GM18511 (cell line): ENCODE measurements at regions not wholly inside any gene's neighbourhood (a gene's known extent, or its start where the extent isn't known, plus 50 kb on each side); places are given as distances from the start of the nearest gene placed in this dataset.

Source experiments
- ATAC-seq: cut with Tn5 transposase; IDR thresholded peaks from one replicate; pipeline ENCODE4 v1.9.1; 2021; ENCODE audit warnings: mild to moderate bottlenecking, moderate library complexity; ENCODE audit not compliant: unreplicated experiment

DNA sequence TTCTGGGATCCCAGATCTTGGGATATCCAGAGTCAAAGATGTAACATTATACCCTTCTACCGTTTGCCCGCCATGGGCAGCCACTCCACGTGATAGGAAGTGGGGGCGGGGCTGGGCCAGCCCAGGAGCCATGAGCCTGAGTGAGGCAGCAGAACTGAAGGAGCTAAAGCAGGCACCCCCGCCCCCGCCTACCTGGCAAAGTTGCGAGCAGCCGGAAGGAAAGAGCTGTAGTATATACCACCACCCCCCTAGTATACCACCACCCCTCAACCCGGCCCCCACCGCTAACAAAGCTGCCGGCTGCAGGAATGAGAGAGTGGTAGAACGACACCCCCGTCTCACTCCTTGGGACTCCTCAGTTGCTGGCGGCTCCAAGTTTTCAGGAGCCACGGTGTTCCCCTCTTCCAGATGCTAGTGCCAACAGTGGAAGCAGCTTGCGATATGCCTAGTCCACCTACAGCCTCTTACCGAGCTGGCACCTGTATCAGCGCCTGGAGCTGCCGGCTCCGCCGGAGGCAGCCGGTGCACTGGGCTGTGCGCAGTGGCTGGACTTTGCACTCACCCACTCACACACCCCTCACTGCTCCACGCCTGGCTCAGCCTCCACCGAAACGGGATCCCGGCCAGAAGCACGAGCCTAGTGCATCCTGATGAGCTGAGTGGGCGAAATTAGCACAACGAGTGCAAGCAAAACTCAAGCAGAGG is 230.7 kb upstream of the PRR20A start:
- ATAC-seq: no peak

DNA sequence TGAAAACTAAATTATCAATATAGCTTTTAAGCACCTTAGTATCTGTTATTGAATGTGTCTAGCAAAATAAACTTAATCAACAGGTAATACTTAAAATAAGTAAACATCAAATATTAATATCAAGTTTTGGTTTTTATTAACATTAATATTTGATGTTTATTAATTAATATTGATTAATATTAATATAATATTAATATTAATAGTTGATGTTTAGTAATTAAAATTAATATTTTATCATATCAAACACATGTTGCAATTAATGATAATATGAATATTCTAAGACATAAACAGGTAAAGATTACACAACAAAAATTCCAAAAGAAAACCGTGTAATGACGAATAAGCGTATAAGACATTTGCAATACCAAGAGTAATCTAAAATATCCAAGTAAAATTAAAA is 222.8 kb upstream of the PRR20A start:
- no peak for ATAC-seq

DNA sequence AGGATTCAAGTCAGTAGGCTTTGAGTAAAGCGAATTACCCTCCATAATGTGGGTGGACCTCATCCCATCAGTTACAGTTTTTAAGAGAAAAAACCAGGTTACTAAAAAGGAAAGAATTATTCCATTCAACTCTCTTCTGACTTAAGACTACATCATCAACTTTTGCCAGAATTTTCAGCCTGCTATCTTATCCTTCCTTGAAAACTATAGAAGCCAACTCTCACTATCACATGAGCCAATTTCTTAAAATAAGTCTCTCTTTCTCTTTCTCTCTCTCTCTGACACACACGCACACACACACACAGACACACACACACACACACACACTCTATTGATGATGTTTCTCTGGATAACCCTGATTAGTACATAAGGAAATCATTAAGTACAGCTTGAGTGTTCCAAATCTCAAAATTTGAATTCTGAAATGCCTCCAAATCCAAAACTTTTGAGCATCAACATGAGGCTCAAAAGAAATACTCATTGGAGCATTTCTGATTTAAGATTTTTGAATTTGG is 217.0 kb upstream of the PRR20A start:
- no peak for ATAC-seq

DNA sequence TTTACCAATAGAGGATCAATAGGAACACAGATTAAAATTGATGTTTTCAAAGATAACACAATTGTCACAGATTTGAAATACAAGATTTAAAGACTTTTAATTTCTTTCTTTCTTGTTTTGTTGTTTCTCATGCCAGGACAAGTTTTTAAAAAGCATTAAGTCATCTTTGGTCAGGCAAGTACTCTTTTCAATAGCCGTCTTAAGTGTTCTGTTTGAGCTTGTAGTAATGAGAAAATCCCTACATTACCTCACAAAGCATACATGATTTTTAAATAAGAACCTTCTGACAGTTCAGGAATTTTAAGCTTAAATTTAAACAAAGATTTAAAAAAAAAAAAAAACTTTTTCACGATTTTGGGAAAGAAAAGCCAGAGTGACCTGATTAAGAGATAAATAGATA is 216.3 kb upstream of the PRR20A start:
- no peak for ATAC-seq

DNA sequence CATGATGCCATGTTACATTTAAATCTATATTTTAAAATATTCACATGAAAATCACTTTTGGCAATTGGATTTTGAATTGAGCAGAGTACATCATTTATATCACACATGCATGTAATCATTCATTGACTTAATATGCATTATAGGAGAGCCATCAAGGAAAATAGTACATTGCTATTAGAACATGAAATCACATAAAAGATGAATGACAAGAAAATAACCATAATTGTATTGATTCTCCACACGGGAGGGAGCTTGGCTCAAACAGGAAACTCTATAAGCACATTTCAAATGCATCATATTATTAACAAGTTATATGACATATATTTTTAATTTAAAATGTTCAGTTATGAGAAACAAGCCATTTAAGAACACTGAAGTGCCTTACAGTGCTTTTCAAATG is 208.6 kb upstream of the PRR20A start:
- no peak for ATAC-seq

DNA sequence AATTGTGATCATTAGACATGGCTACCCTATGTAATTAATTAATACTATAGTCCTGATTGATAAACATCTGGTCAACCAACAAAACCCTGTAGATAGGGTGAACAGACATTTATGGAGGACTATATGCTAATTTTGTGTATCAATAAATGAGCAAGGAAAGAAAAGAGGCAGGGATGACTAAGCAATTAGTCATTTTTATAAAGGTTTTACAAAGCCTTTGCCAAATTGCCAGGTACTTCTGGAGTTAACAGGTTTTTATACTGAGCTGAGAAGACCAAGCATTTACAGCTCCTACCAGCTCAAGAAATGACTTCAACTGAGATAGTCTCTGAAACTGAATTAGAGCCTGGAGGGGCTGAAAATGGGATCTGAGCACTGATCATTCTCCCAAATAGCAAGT is 186.8 kb upstream of the PRR20A start:
- no peak for ATAC-seq

DNA sequence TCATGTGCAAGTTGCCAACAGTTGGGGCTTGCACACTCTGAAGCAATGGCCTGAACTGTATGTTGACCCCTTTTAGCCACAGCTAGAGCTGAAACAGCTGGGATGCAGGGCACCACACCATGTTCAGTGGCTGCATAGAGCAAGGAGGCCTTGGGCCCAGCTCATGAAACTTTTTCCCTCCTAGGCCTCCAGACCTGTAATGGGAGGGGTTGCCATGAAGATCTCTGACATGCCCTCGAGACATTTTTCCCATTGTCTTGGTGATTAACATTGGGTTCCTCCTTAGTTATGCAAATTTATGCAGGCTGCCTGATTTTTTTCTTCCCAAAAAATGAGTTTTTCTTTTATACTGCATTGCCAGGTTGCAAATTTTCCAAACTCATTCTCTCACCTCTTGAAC is 165.1 kb upstream of the PRR20A start:
- no peak for ATAC-seq

DNA sequence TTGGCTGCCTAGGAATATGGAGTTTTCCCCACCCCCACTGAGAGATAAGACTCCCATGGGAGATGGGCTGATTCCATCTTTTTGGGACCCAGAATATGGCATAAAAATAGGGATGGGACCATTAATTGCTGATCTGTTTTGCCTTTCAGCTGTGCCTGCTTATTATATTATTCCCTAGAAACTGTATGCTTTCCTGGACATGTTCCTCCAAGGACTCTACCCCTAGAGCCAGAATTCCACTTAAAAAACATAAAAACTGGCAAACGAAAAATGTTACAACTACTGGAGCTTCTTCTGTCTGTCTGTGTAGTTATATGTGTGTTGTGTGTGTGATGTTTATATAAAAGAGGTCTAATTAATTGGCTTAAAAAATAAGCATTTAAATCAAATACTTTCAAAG is 159.9 kb upstream of the PRR20A start:
- ATAC-seq: no peak

DNA sequence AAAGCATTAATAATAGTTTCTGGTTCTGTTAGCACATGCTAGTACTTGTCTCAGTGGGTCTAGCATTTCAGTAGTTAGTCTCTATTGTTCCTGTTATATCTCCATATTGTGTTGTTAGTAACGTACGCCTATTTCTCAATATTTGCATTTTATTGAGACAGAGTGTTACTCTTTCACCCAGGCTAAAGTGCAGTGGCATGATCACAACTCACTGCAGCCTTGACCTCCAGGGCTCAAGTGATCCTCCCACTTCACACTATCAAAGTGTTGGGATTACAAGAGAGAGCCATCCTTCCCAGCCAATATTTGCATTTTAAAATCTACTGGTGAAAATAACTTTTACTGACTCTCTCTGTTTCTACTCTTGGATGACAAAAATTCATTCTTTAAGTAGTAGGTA is 154.6 kb upstream of the PRR20A start:
- no peak for ATAC-seq

DNA sequence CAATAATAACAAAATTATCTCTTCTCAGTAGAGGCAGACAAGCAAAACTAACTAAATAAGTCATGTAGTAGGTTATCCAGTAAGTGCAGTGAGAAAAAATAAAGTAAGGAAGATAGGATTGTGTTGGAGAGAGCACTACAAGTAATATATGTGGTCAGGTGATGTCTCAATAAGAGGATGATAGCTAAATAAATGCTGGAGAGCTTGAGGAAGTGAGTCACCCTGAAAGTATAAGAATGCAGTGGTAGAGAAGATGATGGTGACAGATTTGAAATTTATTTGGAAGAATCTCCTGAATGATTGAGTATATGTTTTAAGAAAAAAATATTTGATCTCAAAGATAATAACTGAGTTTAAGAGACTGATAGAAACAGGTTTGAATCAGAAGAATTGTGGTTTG is 152.2 kb upstream of the PRR20A start:
- no peak for ATAC-seq

DNA sequence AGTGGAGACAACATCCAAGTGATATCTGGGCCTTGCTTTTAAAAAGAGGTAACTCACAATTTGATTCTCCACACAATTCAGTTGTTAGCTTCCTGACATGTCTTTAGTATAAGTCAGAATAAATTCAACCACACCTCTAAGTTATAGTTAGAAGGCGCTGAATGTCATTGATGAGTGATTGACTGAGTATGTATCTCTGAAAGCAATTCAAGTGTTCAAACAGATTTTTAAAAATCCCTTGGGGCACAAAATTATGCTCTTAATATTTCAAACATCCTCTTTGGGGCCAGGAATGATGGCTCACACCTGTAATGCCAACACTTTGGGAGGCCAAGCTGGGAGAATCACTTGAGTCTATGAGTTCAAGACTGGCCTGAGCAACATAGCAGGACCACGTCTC is 137.0 kb upstream of the PRR20A start:
- no peak for ATAC-seq

DNA sequence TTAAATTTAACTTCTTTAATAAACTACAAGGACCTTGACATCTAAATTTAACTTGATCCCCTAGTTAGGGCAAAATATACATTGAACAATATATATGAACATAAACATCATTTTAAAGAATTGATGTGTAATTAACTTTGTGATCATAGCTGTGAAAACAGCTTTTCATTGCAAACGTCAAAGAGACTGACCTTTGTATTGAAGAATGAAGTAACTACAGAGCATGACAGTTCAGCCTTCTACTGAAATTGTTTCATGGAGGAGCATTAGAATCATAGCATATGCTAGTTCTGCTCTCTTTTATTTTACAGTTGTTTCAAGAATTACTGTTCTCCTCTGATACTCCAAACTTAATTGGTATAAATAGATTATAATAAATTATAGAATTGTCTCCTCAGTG is 123.4 kb upstream of the PRR20A start:
- ATAC-seq: no peak

DNA sequence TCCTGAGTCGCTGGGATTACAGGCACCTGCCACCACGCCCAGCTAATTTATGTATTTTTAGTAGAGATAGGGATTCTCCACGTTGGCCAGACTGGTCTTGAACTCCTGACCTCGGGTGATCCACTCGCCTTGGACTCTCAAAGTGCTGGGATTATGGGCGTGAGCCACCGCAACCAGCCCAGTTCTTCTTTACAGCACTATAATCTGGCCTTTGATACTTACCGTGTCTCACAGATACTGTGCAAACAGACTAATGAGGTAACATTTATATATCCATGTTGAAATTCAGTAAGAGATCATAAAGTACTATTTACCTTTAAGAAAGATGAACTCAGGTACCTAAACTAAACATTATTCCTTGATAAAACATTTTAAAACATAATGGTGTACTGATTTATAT is 121.8 kb upstream of the PRR20A start:
- ATAC-seq: no peak

DNA sequence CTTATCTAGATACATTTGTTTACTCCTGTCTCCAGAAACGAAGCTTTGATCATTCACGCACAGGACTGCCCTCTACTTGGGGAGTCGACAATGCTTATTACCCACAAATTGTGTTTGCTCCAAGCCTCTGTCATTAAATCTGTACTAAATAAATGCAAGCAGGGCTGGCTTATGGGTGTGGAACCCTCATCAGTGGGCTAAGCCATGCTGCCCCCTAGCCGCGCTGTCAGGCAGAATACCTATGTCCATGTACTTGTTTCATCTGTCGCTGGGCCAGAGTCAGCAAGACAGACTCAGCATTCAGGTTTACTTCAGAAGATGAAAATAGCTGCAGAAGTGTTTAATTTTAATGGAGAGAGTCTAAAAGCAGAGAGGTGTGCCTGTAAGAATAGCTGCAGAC is 110.0 kb upstream of the PRR20A start:
- ATAC-seq: no peak

DNA sequence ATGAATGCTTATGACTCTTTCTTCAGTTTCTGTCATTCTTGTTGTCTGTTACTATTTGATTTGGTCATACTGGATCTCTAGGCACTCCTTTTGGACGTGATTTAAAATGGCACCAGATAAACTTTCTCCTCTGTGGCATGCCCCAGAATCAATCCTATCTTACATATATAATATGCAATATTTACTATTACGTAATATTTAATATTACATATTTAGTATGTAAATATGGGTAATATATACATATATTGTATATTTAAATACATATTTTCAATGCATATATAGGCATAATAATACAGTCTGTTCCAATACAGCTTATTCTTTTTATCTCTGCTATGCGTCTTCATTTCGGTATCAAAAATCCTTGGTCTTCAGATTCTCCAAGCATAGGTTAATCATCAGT is 104.4 kb upstream of the PRR20A start:
- no peak for ATAC-seq

DNA sequence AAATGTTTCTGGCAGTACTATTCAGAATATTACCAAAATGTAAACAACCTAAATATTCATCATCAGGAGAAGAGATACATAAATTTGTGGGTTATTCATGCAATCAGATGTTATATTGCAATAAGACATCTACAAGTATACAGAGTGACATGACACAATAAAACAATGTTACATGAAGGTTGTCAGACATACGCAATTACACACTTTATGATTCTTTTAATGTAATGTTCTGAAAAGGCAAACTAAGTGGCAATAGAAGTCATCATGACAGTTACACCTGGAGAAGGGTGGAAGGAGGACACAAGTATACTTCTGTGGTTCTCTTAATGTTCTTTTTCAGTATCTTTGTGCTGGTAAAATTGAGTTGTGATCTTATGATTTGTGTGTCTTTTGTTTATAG is 95.8 kb upstream of the PRR20A start:
- ATAC-seq: no peak

DNA sequence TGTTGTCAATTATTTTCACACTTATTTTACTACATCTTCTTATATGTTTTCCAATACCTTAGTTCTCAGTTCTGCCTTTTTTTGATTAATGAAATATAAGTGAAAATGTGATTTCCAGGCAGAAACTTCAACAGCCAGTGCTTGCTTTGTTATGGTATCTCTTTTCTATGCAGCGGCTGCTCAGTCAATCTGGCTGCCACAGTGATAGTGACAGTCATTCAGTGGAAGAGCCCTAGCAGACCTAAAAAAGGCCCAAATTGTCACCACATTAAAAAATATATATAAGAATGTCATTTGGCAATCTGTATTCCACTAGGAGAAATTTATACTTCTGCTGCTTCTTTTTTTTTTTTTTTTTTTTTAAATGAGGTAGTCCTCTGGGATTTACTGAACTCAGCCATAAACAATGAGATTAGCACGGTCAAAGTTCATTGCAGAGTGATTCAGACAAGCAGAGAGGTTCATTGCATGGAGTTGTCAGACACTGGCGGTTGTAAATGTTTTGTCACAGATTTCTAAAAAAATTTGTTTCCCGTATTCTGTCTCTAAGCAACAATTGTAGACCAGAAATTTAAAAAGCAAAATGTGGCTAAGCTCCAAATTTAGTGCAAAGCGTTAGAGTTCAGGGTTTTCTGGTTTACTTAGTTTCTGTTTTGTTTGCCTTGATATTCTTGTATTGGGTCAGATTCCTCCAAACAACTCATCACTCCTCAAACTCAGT is 94.7 kb upstream of the PRR20A start:
- no peak for ATAC-seq

DNA sequence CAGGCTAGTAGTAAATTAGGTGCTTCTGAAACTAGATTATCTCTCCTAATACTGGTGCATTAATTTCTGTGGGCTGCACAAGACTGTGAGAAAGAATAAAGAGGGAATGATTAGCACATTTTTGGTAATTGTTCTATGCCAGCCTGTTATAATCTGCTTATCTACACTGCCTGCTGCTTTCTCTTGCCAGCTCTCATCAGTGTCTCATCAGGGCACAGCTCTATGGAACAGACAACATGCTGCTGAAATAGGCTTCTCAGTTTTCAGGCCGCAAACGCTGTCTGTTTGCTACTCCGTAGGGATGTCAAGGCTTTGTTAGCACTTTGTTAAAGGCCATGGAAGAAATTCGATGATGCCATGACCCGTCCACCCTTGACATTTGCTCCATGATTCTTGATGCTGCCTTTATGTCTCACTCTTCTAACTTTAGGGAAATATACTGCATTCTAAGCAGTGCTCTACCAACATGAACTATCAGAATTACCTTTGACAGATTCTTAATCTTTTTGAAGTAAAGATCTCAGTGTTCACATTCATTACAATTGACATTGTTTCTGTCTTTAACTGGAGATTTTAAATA is 84.0 kb upstream of the PRR20A start:
- ATAC-seq: no peak

DNA sequence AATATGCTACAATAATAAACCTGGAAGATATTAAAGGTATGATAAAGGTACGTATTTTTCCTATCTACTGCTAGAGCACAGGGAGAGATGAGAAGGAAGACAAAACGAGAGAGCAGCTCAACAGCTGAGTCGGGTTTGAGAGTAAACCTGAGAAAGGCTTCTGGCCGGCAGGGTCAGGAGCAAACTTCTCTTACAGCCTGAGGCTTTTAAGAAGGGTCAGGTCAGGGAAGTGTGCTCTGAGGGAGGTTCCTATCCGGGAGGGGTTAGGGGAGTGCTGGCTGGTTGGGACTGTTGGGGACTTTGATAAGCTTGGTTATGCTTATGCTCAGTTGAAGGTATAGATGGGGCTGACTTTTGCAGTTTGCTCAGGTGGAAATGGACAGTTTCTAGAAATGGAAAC is 77.7 kb upstream of the PRR20A start:
- no peak for ATAC-seq

DNA sequence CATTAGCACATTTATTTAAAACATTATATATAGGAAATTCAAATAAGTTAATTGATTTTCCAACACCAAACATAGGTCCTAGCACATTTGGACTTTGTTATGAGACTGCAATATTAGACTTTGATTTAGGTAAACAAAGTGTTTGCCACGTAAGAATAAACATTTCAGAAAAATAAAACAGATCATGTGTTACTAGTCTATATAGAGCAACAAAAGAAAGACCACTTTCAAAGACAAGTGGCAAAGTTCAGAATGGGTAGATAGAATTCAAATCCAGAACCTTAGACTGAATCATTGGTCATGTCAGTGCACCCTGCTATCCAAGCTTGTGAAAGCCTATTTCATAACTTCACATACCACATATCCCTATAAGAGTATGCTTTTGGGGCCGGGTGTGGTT is 66.7 kb upstream of the PRR20A start:
- ATAC-seq: no peak

DNA sequence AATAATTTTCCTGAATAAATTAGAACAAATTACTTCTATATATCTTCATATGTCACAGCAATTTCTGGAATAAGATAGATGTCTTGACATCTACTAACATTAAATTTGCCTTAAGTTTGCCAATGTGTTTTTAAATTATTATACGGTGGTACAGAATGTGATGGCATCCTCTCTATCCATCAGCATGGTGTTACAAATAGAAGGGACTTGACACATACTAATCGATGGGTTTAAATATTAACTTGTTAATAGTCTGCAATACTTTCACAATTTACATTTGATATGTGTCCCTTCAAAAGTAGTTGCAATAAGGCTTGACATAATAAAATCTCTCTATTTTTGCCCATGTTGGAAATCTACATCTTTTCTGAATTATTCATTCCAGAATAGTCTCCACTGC is 65.1 kb upstream of the PRR20A start:
- ATAC-seq: no peak

DNA sequence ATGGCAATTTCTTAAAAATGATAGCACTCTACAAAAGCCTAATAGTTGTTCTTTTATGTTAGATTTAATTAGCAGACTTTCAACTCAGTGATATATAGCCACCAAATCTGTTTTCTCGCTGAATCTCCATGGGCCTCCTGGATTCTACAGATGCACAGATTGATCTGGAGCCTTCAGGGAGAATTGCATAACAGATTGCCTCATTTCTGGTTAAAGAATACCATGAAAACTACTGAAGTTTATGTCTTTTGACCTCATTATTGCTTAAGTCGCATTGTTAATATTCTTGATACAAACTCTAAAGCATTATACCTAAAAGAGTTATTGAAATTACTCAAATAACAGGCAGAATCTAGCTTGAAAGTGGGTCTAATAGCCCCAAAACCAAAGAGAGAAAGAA is 53.7 kb upstream of the PRR20A start:
- no peak for ATAC-seq
